Neural progenitor cell (in vitro differentiated cells): ENCODE measurements at regions not wholly inside any gene's neighbourhood (a gene's known extent, or its start where the extent isn't known, plus 50 kb on each side); places are given as distances from the start of the nearest gene placed in this dataset.
"Not testable (repeated sequence)": the region's sequence is repeated elsewhere in the genome, so short reads cannot be mapped to it uniquely, and the experiment has no call there.

Source experiments
- DNase-seq: peaks from one replicate; pipeline ENCODE4 v3.0.0-alpha.2; 2016; ENCODE audit warnings: low spot score
- H2AFZ ChIP-seq: fragments of 200-600 bp; sonication (generic); replicated peaks from 2 replicates; pipeline ENCODE4 v1.6.1; 2016; ENCODE audit warnings: antibody characterized with exemption
- H3F3A ChIP-seq: fragments of 200-600 bp; sonication (generic); 2 replicates; pipeline ENCODE4 v1.6.1; 2016; ENCODE audit warnings: antibody characterized with exemption, low read depth
- H3K27ac ChIP-seq: fragments of 200-600 bp; sonication (generic); 2 replicates; pipeline ENCODE4 v1.5.1; 2016; ENCODE audit warnings: mild to moderate bottlenecking
- H3K27me3 ChIP-seq: fragments of 200-600 bp; sonication (generic); 2 replicates; pipeline ENCODE4 v1.6.1; 2016; ENCODE audit warnings: mild to moderate bottlenecking, moderate library complexity
- H3K36me3 ChIP-seq: fragments of 200-600 bp; sonication (generic); 2 replicates; pipeline ENCODE4 v1.5.1; 2016
- H3K4me1 ChIP-seq: fragments of 200-600 bp; sonication (generic); 2 replicates; pipeline ENCODE4 v1.6.1; 2016; ENCODE audit warnings: mixed run types
- H3K4me2 ChIP-seq: fragments of 200-600 bp; sonication (generic); 2 replicates; pipeline ENCODE4 v1.6.1; 2016
- H3K4me3 ChIP-seq: fragments of 200-600 bp; sonication (generic); 2 replicates; pipeline ENCODE4 v1.5.1; 2016
- H3K79me2 ChIP-seq: fragments of 200-600 bp; sonication (generic); 2 replicates; pipeline ENCODE4 v1.6.1; 2016; ENCODE audit warnings: low read depth
- H3K9ac ChIP-seq: fragments of 200-600 bp; sonication (generic); 2 replicates; pipeline ENCODE4 v1.6.1; 2016
- H3K9me3 ChIP-seq: fragments of 200-600 bp; sonication (generic); 2 replicates; pipeline ENCODE4 v1.5.1; 2016; ENCODE audit warnings: low read depth
- H4K20me1 ChIP-seq: fragments of 200-600 bp; sonication (generic); 2 replicates; pipeline ENCODE4 v1.6.1; 2016; ENCODE audit warnings: low read depth
- H3K27ac Mint-ChIP-seq: 3 replicates; pipeline ENCODE4 v1.8.0; 2021; ENCODE audit warnings: mixed read lengths
- H3K27me3 Mint-ChIP-seq: 2 replicates; pipeline ENCODE4 v1.8.0; 2022; ENCODE audit warnings: low read depth, mild to moderate bottlenecking, inconsistent platforms, moderate library complexity, mixed read lengths; ENCODE audit not compliant: insufficient read depth
- H3K36me3 Mint-ChIP-seq: 3 replicates; pipeline ENCODE4 v1.8.0; 2021; ENCODE audit warnings: mixed read lengths
- H3K4me1 Mint-ChIP-seq: 3 replicates; pipeline ENCODE4 v1.8.0; 2021; ENCODE audit warnings: mixed read lengths
- H3K4me3 Mint-ChIP-seq: 3 replicates; pipeline ENCODE4 v1.8.0; 2021; ENCODE audit warnings: mild to moderate bottlenecking, moderate library complexity, mixed read lengths
- H3K9me3 Mint-ChIP-seq: 3 replicates; pipeline ENCODE4 v1.8.0; 2020; ENCODE audit warnings: mixed read lengths

- not testable (repeated sequence) for H3K9me3 Mint-ChIP-seq, H3K27ac ChIP-seq, H3K4me3 ChIP-seq, H3K4me3 Mint-ChIP-seq, H3K27me3 ChIP-seq, H3K4me2 ChIP-seq, H3K27me3 Mint-ChIP-seq, H3K4me1 ChIP-seq, H3K4me1 Mint-ChIP-seq, H4K20me1 ChIP-seq, H3K9me3 ChIP-seq, H3K9ac ChIP-seq, H3K36me3 ChIP-seq, H3K36me3 Mint-ChIP-seq, H3K79me2 ChIP-seq, DNase-seq, H3K27ac Mint-ChIP-seq, H3F3A ChIP-seq, H2AFZ ChIP-seq
Observed at GRCh38 chr2:87093937-87094529, 72.4 kb upstream of the PLGLB1 start.

DNA sequence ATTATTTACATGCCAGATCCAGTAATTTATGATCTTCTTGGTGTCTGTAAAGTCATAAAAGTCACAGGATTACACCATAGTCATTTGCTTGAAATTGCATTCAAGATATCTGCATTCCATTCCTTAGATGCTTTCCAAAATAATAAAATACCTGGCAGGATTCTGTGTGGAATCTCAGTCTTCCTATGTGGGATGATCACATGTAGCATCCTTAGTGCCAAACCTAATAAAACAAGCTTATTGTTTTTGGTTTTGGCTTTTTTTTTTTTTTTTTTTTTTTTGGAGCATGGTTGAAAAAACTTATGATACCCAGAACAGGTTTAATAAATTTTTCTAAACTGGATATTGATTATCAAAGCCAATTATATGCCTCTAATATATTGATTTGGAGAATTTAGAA, 74.2 kb upstream of the PLGLB1 start:
- not testable (repeated sequence) for H3K9ac ChIP-seq, H3K27me3 Mint-ChIP-seq, H3K27ac ChIP-seq, H3K27ac Mint-ChIP-seq, H3K36me3 Mint-ChIP-seq, H3K9me3 Mint-ChIP-seq, H3K4me3 Mint-ChIP-seq, H3K27me3 ChIP-seq, H3K4me1 Mint-ChIP-seq, H3K9me3 ChIP-seq, DNase-seq, H3K4me2 ChIP-seq, H3K4me1 ChIP-seq, H3F3A ChIP-seq, H2AFZ ChIP-seq, H3K4me3 ChIP-seq, H4K20me1 ChIP-seq, H3K79me2 ChIP-seq, H3K36me3 ChIP-seq

DNA sequence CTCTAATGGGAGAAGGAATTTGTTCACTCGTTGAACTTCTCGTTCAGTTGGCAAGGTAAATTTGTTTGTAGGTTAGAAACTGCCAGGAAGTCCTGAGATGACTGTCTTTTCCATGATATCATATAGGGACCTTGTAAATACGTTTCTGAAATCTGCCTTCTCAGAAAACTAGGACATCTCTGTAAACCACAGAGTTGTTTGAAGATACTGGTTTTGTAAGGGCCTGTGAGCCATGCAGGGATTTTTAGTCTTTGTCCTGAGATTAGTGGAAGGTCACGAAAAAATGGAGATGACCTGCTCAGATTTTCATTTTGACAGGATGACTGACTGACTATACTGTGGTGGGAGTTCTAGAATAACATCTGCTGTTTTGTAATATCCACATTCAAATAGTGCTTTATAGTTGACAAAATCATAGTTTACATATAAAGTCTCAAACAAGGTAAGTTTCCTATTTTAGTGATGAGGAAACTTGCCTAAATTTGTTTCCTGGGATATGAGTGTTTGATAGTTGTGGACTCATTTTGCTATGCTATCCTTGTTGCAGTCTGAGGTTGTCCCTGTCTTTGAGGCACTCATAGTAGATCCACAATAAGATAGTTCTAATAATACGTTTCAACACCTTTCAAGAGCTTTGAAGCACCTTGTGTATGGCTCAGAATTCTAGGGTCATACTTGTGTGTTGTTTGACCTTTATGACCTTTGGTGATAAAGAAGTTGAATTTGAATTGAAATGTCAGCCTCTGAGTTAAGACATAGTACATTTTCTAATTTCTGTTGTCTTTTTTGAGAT, 107.3 kb upstream of the PLGLB1 start:
- H3K27me3 Mint-ChIP-seq, H4K20me1 ChIP-seq, H3K27me3 ChIP-seq, H3F3A ChIP-seq, H3K79me2 ChIP-seq, H3K36me3 Mint-ChIP-seq, H3K9me3 ChIP-seq, H3K4me2 ChIP-seq, H3K4me3 ChIP-seq, H3K9me3 Mint-ChIP-seq, H3K4me1 Mint-ChIP-seq, H3K36me3 ChIP-seq, DNase-seq, H3K4me1 ChIP-seq, H3K27ac Mint-ChIP-seq, H3K4me3 Mint-ChIP-seq, H2AFZ ChIP-seq, H3K9ac ChIP-seq, H3K27ac ChIP-seq: not testable (repeated sequence)

- H3K9ac ChIP-seq, H3K27me3 ChIP-seq, H3K79me2 ChIP-seq, H3K27ac Mint-ChIP-seq, H3K4me3 ChIP-seq, H3K9me3 Mint-ChIP-seq, H3K36me3 ChIP-seq, H2AFZ ChIP-seq, H3F3A ChIP-seq, H3K4me1 ChIP-seq, H4K20me1 ChIP-seq, DNase-seq, H3K4me3 Mint-ChIP-seq, H3K27me3 Mint-ChIP-seq, H3K4me2 ChIP-seq, H3K36me3 Mint-ChIP-seq, H3K27ac ChIP-seq, H3K4me1 Mint-ChIP-seq, H3K9me3 ChIP-seq: not testable (repeated sequence)
Observed at GRCh38 chr2:87132577-87132976, 110.9 kb upstream of the PLGLB1 start.

- not testable (repeated sequence) for H3K4me3 ChIP-seq, H3K4me1 ChIP-seq, H3K9me3 ChIP-seq, H3K36me3 ChIP-seq, H4K20me1 ChIP-seq, H3K4me1 Mint-ChIP-seq, H3K9me3 Mint-ChIP-seq, H3K27me3 ChIP-seq, H3K36me3 Mint-ChIP-seq, H3K27ac ChIP-seq, DNase-seq, H3K79me2 ChIP-seq, H3K27me3 Mint-ChIP-seq, H3K9ac ChIP-seq, H3K4me3 Mint-ChIP-seq, H3K27ac Mint-ChIP-seq, H3F3A ChIP-seq, H3K4me2 ChIP-seq, H2AFZ ChIP-seq
Observed at GRCh38 chr2:87151835-87152493, 130.3 kb upstream of the PLGLB1 start.

DNA sequence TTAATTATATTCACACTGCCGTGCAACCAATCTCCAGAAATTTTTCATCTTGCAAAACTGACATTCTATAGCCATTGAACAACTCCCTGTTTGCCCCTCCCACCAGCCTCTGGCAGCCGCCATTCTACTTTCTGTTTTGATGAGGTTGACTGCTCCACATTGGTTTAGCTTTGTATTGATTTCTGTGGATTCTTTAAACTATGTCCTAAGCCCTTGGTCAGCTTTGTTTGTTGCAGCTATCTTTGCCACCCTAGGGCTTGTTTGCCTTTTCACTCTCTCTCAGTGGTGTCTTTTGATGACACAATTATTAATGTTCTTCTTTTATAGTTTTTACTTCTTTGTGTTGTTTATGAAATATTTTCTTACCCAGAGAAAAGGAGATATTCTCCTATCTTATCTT, 152.8 kb upstream of the PLGLB1 start:
- H3K27ac Mint-ChIP-seq, H2AFZ ChIP-seq, H3K4me3 ChIP-seq, DNase-seq, H3K79me2 ChIP-seq, H3K4me2 ChIP-seq, H3K9ac ChIP-seq, H3K4me1 ChIP-seq, H3K9me3 ChIP-seq, H3K9me3 Mint-ChIP-seq, H3K36me3 ChIP-seq, H3F3A ChIP-seq, H3K4me3 Mint-ChIP-seq, H3K27ac ChIP-seq, H4K20me1 ChIP-seq, H3K27me3 ChIP-seq, H3K36me3 Mint-ChIP-seq, H3K27me3 Mint-ChIP-seq, H3K4me1 Mint-ChIP-seq: not testable (repeated sequence)

GRCh38 chr2:87183373-87183772, 161.7 kb upstream of the PLGLB1 start:
- not testable (repeated sequence) for H3K9ac ChIP-seq, H3K4me2 ChIP-seq, H3K4me1 Mint-ChIP-seq, H3K4me3 Mint-ChIP-seq, H3K9me3 ChIP-seq, H3F3A ChIP-seq, H2AFZ ChIP-seq, H3K36me3 ChIP-seq, H3K27ac Mint-ChIP-seq, H3K9me3 Mint-ChIP-seq, H3K27me3 ChIP-seq, H3K4me1 ChIP-seq, H3K27ac ChIP-seq, DNase-seq, H3K4me3 ChIP-seq, H4K20me1 ChIP-seq, H3K27me3 Mint-ChIP-seq, H3K79me2 ChIP-seq, H3K36me3 Mint-ChIP-seq

- not testable (repeated sequence) for H4K20me1 ChIP-seq, H3K27ac Mint-ChIP-seq, H3K4me3 ChIP-seq, H3K27me3 Mint-ChIP-seq, H3K36me3 Mint-ChIP-seq, H3F3A ChIP-seq, DNase-seq, H3K27me3 ChIP-seq, H3K79me2 ChIP-seq, H3K4me2 ChIP-seq, H3K9me3 ChIP-seq, H3K4me1 ChIP-seq, H3K9ac ChIP-seq, H3K36me3 ChIP-seq, H3K4me3 Mint-ChIP-seq, H3K9me3 Mint-ChIP-seq, H2AFZ ChIP-seq, H3K4me1 Mint-ChIP-seq, H3K27ac ChIP-seq
Observed at GRCh38 chr2:87184260-87184659, 162.6 kb upstream of the PLGLB1 start.
